BJ (cell line): ENCODE measurements at regions not wholly inside any gene's neighbourhood (a gene's known extent, or its start where the extent isn't known, plus 50 kb on each side); places are given as distances from the start of the nearest gene placed in this dataset.

Source experiments
- CTCF ChIA-PET: fragments of 350-600 bp; formaldehyde crosslinking; extraction: SDS; loops from one replicate; lab custom pipeline; 2021; ENCODE audit warnings: antibody characterized with exemption, inconsistent platforms; lab: Yijun Ruan, JAX
- POLR2A ChIA-PET: fragments of 300-600 bp; sonication (Branson Sonifier 250); formaldehyde crosslinking; extraction: SDS; loops from one replicate; lab custom pipeline; 2021; ENCODE audit warnings: antibody characterized with exemption; lab: Charles Lee
- DNase-seq: peaks from one replicate; pipeline ENCODE4 v3.0.0-alpha.2; 2011; ENCODE audit warnings: low read depth
- H3K27me3 ChIP-seq: 2 replicates; pipeline ENCODE4 v1.6.0; 2011; ENCODE audit warnings: low read length; ENCODE audit not compliant: control insufficient read depth, insufficient read depth
- H3K36me3 ChIP-seq: 2 replicates; pipeline ENCODE4 v1.5.1; 2011; ENCODE audit warnings: low read length; ENCODE audit not compliant: control insufficient read depth, insufficient read depth
- H3K4me3 ChIP-seq: 2 replicates; pipeline ENCODE4 v1.5.1; 2011; ENCODE audit warnings: low read depth, mild to moderate bottlenecking, control low read depth, low read length
- TF ChIP-seq, protein P1 (sequence below): IDR thresholded peaks from 2 replicates; pipeline ENCODE4 v1.5.1; 2011; ENCODE audit warnings: low read depth, mild to moderate bottlenecking, control low read depth, inconsistent platforms, low read length, moderate library complexity; ENCODE audit not compliant: insufficient read depth

DNA sequence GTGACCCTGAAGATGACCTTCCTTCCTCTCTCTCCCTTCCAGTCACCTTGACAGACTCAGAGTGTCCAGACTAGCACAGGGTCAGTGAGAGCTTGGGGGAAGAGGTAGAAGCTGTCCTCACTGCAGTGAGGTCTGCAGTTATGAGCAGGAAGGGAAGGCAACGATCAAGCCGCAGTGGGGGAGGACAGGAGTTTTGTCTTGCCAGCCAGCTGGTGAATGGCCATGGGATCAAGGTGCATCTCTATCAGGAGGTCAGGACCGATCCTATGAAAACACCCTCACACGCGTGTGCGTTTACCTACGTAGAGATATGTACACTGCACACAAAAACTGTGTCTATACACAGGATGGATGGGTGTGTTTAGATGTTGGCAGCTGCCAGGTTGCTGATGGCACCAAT, 83.2 kb downstream of the THNSL2 start:
- no peak for DNase-seq
- TF ChIP-seq, protein P1, sequence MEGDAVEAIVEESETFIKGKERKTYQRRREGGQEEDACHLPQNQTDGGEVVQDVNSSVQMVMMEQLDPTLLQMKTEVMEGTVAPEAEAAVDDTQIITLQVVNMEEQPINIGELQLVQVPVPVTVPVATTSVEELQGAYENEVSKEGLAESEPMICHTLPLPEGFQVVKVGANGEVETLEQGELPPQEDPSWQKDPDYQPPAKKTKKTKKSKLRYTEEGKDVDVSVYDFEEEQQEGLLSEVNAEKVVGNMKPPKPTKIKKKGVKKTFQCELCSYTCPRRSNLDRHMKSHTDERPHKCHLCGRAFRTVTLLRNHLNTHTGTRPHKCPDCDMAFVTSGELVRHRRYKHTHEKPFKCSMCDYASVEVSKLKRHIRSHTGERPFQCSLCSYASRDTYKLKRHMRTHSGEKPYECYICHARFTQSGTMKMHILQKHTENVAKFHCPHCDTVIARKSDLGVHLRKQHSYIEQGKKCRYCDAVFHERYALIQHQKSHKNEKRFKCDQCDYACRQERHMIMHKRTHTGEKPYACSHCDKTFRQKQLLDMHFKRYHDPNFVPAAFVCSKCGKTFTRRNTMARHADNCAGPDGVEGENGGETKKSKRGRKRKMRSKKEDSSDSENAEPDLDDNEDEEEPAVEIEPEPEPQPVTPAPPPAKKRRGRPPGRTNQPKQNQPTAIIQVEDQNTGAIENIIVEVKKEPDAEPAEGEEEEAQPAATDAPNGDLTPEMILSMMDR, result no peak
- POLR2A ChIA-PET, result no interaction called here
- no peak overlapping the region for H3K4me3 ChIP-seq
- CTCF ChIA-PET, result no interaction called here
- H3K27me3 ChIP-seq, result no peaks in the 10 kb centered on the region
- H3K36me3 ChIP-seq, result no peaks in the 10 kb centered on the region

DNA sequence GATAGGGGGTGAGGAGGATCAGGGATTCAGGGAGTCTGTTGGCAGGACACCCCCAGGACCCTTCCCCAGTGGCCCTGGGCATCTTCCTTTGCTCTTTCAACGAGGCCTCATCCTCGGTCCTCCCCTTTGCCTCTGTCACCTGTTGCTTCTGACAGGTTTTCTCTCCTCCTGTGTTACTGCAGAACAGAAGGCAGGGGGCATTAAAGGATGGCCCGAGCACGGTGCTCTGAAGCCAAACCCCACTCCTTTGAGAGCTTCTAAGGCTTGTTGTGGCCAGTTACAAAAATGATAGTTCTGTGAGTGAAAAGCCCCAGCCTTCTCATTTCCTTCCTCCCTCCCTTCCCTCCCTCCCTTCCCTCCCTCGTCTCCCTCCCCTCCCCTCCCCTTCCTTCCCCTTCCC, 82.5 kb downstream of the THNSL2 start:
- CTCF ChIA-PET, result no interaction called here
- Histone ChIP-seq H3K27me3 (no peaks in the 10 kb centered on the region), H3K4me3 (no peak overlapping the region), H3K36me3 (no peaks in the 10 kb centered on the region)
- DNase-seq, result no peak
- TF ChIP-seq, protein P1, result no peak
- POLR2A ChIA-PET, result no interaction called here

DNA sequence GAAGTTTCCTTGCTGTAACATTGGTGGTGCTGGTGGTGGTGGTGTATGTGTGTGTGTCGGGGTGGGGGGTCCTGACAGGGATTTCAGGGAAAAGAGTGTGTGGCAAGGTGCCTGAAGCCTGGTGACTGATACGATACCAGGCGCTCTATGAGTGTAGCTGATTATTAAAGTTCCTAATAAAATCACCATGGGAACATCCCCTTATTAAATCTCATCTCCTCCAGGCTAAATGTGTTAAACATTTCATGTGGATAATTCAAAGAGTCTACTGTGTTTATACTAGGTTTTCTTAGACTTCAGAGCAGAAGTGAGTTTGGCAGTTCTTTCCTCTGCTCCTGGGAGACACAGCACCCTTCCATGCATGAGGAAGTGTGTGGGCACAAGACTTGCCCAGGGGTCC, 82.0 kb downstream of the THNSL2 start:
- CTCF ChIA-PET, result no interaction called here
- POLR2A ChIA-PET, result no interaction called here
- TF ChIP-seq, protein P1, result no peak
- Histone ChIP-seq H3K36me3 (no peaks in the 10 kb centered on the region), H3K27me3 (no peaks in the 10 kb centered on the region), H3K4me3 (no peak overlapping the region)
- DNase-seq, result no peak

DNA sequence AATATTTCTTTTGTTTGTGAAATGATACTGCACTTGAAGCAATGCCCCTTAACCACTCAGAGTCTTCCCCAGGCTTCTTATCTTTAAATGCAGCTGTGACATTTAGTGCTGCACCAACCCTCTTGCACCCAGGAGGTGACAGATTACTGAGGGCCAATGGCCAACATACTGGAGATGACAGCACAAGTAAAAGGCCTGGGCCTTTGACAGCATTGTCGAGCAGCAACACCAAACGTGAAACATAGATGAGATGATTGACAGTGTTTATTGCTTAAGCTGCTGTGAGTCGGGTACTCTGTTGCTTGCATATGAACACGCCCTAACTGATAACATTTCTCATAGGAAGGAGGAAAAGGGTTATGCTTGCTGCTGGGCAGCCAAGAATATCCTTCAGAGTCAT, 80.3 kb downstream of the THNSL2 start:
- H3K27me3 ChIP-seq, result no peaks in the 10 kb centered on the region
- POLR2A ChIA-PET, result no interaction called here
- no peak for DNase-seq
- CTCF ChIA-PET, result no interaction called here
- TF ChIP-seq, protein P1, result no peak
- H3K36me3 ChIP-seq, result no peaks in the 10 kb centered on the region
- no peak overlapping the region for H3K4me3 ChIP-seq

DNA sequence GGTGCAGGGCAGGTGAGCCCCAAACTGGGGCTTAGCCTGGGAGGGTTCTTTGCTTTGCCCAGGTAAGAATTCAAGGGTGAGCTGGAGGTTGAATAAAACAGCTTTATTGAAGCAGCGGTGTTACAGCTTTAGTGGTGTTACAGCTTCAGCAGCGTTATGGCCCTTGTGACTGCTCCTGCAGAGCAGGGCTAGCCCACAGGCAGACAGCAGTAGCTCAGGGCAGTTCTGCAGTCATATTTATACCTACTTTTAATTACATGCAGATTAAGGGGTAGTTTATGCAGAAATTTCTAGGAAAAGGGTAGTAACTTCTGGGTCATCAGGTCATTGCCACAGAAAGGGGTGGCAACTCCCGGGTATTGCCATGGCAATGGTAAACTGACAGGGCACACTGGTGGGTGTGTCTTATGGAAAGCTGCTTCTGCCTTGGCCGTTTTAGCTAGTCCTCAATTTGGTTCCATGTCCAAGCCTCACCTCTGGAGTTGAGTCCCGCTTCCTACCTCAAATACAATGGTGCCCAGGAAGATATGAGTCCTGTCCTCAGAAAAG, 78.2 kb downstream of the THNSL2 start:
- no peaks in the 10 kb centered on the region for H3K27me3 ChIP-seq
- H3K36me3 ChIP-seq, result no peaks in the 10 kb centered on the region
- ChIA-PET POLR2A (no interaction called here), CTCF (interaction anchor here (0.6 to 1.3 kb wide), 3 partner anchors 12 to 56 kb away, joined by 3 to 5 read pairs (median 4); no protein-coding TSS in a partner anchor)
- TF ChIP-seq, protein P1, result no peak
- H3K4me3 ChIP-seq, result no peak overlapping the region
- DNase-seq, result no peak
